ENCODE measurements at regions not wholly inside any gene's neighbourhood (a gene's known extent, or its start where the extent isn't known, plus 50 kb on each side); places are given as distances from the start of the nearest gene placed in this dataset.

- Histone ChIP-seq H3K27me3 (ENCODE audit: insufficient read depth) (peaks cover 14% of the 10 kb centered on the region), H4K20me1 (replicated peaks; ENCODE audit: insufficient read depth) (no peaks in the 10 kb centered on the region), H3K27ac (ENCODE audit: low read depth) (no peak overlapping the region), H3F3A (replicated peaks; ENCODE audit: low read depth) (peaks cover 3% of the 10 kb centered on the region), H3K36me3 (ENCODE audit: insufficient read depth) (no peaks in the 10 kb centered on the region), H3K4me1 (ENCODE audit: insufficient read depth) (peaks cover 16% of the 10 kb centered on the region), H3K79me2 (replicated peaks; ENCODE audit: insufficient read depth) (no peaks in the 10 kb centered on the region), H3K4me3 (no peak overlapping the region), H2AFZ (no peak overlapping the region), H3K9me2 (ENCODE audit: insufficient read depth) (no peaks in the 10 kb centered on the region), H3K4me2 (no peak overlapping the region)
- Mint-ChIP-seq H3K36me3 (ENCODE audit: low read depth) (peaks cover 2% of the 10 kb centered on the region; the same call in 1 of the 3 replicates), H3K27me3 (ENCODE audit: insufficient read depth, low read depth, poor library complexity) (peaks cover 19% of the 10 kb centered on the region), H3K27ac (no peak overlapping the region), H3K4me1 (peaks cover 25% of the 10 kb centered on the region), H3K4me3 (no peak overlapping the region), H3K9me3 (peaks cover 7% of the 10 kb centered on the region)
- DNase-seq (ENCODE audit: low spot score) (no peak), ATAC-seq (no peak)
- TF ChIP-seq ZNF114 (CRISPR knock-in tag; IDR thresholded peaks at IDR 0.05) = no peak
- no peak for TF ChIP-seq POLR2AphosphoS5 (IDR thresholded peaks at IDR 0.05; ENCODE audit: low read depth)
- no peak for TF ChIP-seq REST (IDR thresholded peaks at IDR 0.05; ENCODE audit: unreplicated experiment)
- no peak for TF ChIP-seq ETS1 (IDR thresholded peaks at IDR 0.05)
- no peak for TF ChIP-seq JUNB (IDR thresholded peaks at IDR 0.05; ENCODE audit: unreplicated experiment)
- TF ChIP-seq ZNF331 (CRISPR knock-in tag; IDR thresholded peaks at IDR 0.05; ENCODE audit: low read depth) = no peak
- TF ChIP-seq, protein P1, sequence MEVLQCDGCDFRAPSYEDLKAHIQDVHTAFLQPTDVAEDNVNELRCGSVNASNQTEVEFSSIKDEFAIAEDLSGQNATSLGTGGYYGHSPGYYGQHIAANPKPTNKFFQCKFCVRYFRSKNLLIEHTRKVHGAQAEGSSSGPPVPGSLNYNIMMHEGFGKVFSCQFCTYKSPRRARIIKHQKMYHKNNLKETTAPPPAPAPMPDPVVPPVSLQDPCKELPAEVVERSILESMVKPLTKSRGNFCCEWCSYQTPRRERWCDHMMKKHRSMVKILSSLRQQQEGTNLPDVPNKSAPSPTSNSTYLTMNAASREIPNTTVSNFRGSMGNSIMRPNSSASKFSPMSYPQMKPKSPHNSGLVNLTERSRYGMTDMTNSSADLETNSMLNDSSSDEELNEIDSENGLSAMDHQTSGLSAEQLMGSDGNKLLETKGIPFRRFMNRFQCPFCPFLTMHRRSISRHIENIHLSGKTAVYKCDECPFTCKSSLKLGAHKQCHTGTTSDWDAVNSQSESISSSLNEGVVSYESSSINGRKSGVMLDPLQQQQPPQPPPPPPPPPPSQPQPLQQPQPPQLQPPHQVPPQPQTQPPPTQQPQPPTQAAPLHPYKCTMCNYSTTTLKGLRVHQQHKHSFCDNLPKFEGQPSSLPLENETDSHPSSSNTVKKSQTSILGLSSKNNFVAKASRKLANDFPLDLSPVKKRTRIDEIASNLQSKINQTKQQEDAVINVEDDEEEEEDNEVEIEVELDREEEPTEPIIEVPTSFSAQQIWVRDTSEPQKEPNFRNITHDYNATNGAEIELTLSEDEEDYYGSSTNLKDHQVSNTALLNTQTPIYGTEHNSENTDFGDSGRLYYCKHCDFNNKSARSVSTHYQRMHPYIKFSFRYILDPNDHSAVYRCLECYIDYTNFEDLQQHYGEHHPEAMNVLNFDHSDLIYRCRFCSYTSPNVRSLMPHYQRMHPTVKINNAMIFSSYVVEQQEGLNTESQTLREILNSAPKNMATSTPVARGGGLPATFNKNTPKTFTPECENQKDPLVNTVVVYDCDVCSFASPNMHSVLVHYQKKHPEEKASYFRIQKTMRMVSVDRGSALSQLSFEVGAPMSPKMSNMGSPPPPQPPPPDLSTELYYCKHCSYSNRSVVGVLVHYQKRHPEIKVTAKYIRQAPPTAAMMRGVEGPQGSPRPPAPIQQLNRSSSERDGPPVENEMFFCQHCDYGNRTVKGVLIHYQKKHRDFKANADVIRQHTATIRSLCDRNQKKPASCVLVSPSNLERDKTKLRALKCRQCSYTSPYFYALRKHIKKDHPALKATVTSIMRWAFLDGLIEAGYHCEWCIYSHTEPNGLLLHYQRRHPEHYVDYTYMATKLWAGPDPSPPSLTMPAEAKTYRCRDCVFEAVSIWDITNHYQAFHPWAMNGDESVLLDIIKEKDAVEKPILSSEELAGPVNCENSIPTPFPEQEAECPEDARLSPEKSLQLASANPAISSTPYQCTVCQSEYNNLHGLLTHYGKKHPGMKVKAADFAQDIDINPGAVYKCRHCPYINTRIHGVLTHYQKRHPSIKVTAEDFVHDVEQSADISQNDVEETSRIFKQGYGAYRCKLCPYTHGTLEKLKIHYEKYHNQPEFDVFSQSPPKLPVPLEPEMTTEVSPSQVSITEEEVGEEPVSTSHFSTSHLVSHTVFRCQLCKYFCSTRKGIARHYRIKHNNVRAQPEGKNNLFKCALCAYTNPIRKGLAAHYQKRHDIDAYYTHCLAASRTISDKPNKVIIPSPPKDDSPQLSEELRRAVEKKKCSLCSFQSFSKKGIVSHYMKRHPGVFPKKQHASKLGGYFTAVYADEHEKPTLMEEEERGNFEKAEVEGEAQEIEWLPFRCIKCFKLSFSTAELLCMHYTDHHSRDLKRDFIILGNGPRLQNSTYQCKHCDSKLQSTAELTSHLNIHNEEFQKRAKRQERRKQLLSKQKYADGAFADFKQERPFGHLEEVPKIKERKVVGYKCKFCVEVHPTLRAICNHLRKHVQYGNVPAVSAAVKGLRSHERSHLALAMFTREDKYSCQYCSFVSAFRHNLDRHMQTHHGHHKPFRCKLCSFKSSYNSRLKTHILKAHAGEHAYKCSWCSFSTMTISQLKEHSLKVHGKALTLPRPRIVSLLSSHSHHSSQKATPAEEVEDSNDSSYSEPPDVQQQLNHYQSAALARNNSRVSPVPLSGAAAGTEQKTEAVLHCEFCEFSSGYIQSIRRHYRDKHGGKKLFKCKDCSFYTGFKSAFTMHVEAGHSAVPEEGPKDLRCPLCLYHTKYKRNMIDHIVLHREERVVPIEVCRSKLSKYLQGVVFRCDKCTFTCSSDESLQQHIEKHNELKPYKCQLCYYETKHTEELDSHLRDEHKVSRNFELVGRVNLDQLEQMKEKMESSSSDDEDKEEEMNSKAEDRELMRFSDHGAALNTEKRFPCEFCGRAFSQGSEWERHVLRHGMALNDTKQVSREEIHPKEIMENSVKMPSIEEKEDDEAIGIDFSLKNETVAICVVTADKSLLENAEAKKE (CRISPR knock-in tag; IDR thresholded peaks at IDR 0.05) = no peak
Observed at GRCh38 chr1:47536646-47537118, 98.8 kb downstream of the FOXD2 start.
